ENCODE measurements at regions not wholly inside any gene's neighbourhood (a gene's known extent, or its start where the extent isn't known, plus 50 kb on each side); places are given as distances from the start of the nearest gene placed in this dataset.
"Not testable (repeated sequence)": the region's sequence is repeated elsewhere in the genome, so short reads cannot be mapped to it uniquely, and the experiment has no call there.

GRCh38 chr2:63736354-63736753, 105.3 kb upstream of the UGP2 start:
- no peak for DNase-seq (ENCODE audit: low read depth)
- no peak overlapping the region for H3K4me3 ChIP-seq (ENCODE audit: low read depth, low read length)

GRCh38 chr2:63737081-63737751, 104.5 kb upstream of the UGP2 start:
- DNase-seq (ENCODE audit: low read depth), result no peak
- no peak for TF ChIP-seq CTCF (IDR thresholded peaks at IDR 0.05; ENCODE audit: insufficient read depth, low read depth, low read length, missing control alignments)

More at GRCh38 chr2:63736354-63736753, 105.3 kb upstream of the UGP2 start:
- TF ChIP-seq CTCF (IDR thresholded peaks at IDR 0.05; ENCODE audit: insufficient read depth, low read depth, low read length, missing control alignments), result no peak

GRCh38 chr2:63738019-63738418, 103.7 kb upstream of the UGP2 start:
- TF ChIP-seq CTCF (IDR thresholded peaks at IDR 0.05; ENCODE audit: insufficient read depth, low read depth, low read length, missing control alignments), result no peak
- no peak for DNase-seq (ENCODE audit: low read depth)

More at GRCh38 chr2:63737081-63737751, 104.5 kb upstream of the UGP2 start:
- no peak overlapping the region for H3K4me3 ChIP-seq (ENCODE audit: low read depth, low read length)

GRCh38 chr2:63739180-63739579, 102.5 kb upstream of the UGP2 start:
- DNase-seq (ENCODE audit: low read depth); H3K4me3 ChIP-seq (ENCODE audit: low read depth, low read length): not testable (repeated sequence)

More at GRCh38 chr2:63738019-63738418, 103.7 kb upstream of the UGP2 start:
- H3K4me3 ChIP-seq (ENCODE audit: low read depth, low read length), result no peak overlapping the region

- H3K4me3 ChIP-seq (ENCODE audit: low read depth, low read length), result no peak overlapping the region
- no peak for TF ChIP-seq CTCF (IDR thresholded peaks at IDR 0.05; ENCODE audit: insufficient read depth, low read depth, low read length, missing control alignments)
- DNase-seq (ENCODE audit: low read depth), result no peak
These were observed 101.7 kb upstream of the UGP2 start for GRCh38 chr2:63740020-63740419.

GRCh38 chr2:63740943-63741342, 100.8 kb upstream of the UGP2 start:
- H3K4me3 ChIP-seq (ENCODE audit: low read depth, low read length), result no peak overlapping the region
- DNase-seq (ENCODE audit: low read depth), result no peak
- no peak for TF ChIP-seq CTCF (IDR thresholded peaks at IDR 0.05; ENCODE audit: insufficient read depth, low read depth, low read length, missing control alignments)

GRCh38 chr2:63741884-63742579, 99.7 kb upstream of the UGP2 start:
- no peak for TF ChIP-seq CTCF (IDR thresholded peaks at IDR 0.05; ENCODE audit: insufficient read depth, low read depth, low read length, missing control alignments)
- no peak for DNase-seq (ENCODE audit: low read depth)
- H3K4me3 ChIP-seq (ENCODE audit: low read depth, low read length), result no peak overlapping the region
